ENCODE measurements at regions not wholly inside any gene's neighbourhood (a gene's known extent, or its start where the extent isn't known, plus 50 kb on each side); places are given as distances from the start of the nearest gene placed in this dataset.
"Not testable (repeated sequence)": the region's sequence is repeated elsewhere in the genome, so short reads cannot be mapped to it uniquely, and the experiment has no call there.

GRCh38 chr20:58579069-58579818 is 64.0 kb upstream of the APCDD1L start:
- no peak for DNase-seq

GRCh38 chr20:58577871-58578598 is 62.8 kb upstream of the APCDD1L start:
- DNase-seq: no peak

- DNase-seq: no peak
These were observed 62.1 kb upstream of the APCDD1L start for GRCh38 chr20:58577139-58577806.

GRCh38 chr20:58576603-58576970 is 61.4 kb upstream of the APCDD1L start:
- DNase-seq: no peak

GRCh38 chr20:58575776-58576602 is 60.8 kb upstream of the APCDD1L start:
- DNase-seq: no peak

- DNase-seq: no peak
These were observed 59.3 kb upstream of the APCDD1L start for GRCh38 chr20:58574469-58574868.

GRCh38 chr20:58573986-58574385 is 58.8 kb upstream of the APCDD1L start:
- DNase-seq: no peak

GRCh38 chr20:58573257-58573656 is 58.1 kb upstream of the APCDD1L start:
- DNase-seq: no peak

- not testable (repeated sequence) for DNase-seq
These were observed 57.2 kb upstream of the APCDD1L start for GRCh38 chr20:58572428-58572763.

GRCh38 chr20:58571693-58572427 is 56.7 kb upstream of the APCDD1L start:
- DNase-seq: peak; percentile 5

GRCh38 chr20:58571356-58571692 is 56.1 kb upstream of the APCDD1L start:
- no peak for DNase-seq

GRCh38 chr20:58570204-58570859 is 55.1 kb upstream of the APCDD1L start:
- no peak for DNase-seq

GRCh38 chr20:58569241-58570125 is 54.3 kb upstream of the APCDD1L start:
- DNase-seq: no peak

GRCh38 chr20:58568483-58569240 is 53.5 kb upstream of the APCDD1L start:
- no peak for DNase-seq

GRCh38 chr20:58568126-58568482 is 52.9 kb upstream of the APCDD1L start:
- DNase-seq: no peak

- DNase-seq: no peak
These were observed 52.2 kb upstream of the APCDD1L start for GRCh38 chr20:58567437-58567836.

GRCh38 chr20:58566981-58567380 is 51.8 kb upstream of the APCDD1L start:
- DNase-seq: no peak

GRCh38 chr20:58565461-58566175 is 50.4 kb upstream of the APCDD1L start:
- no peak for DNase-seq

All from HCEC 1CT (cell line).